DOHH2 (cell line): ENCODE measurements at regions not wholly inside any gene's neighbourhood (a gene's known extent, or its start where the extent isn't known, plus 50 kb on each side); places are given as distances from the start of the nearest gene placed in this dataset.

ENCODE experiments used
- H3F3A ChIP-seq: fragments of 200-600 bp; sonication (generic), shearing (Covaris generic); 2 replicates; pipeline ENCODE4 v1.6.0; 2016; ENCODE audit warnings: antibody characterized with exemption, mild to moderate bottlenecking; ENCODE audit not compliant: control insufficient read depth, insufficient read depth
- H3K27ac ChIP-seq: fragments of 200-600 bp; sonication (generic); 2 replicates; pipeline ENCODE4 v1.5.1; 2014; ENCODE audit warnings: low read depth, mild to moderate bottlenecking, low read length, moderate library complexity
- H3K27me3 ChIP-seq: fragments of 200-600 bp; sonication (generic); 2 replicates; pipeline ENCODE4 v1.6.1; 2014; ENCODE audit warnings: mild to moderate bottlenecking, low read length, mixed read lengths; ENCODE audit not compliant: control insufficient read depth
- H3K36me3 ChIP-seq: fragments of 200-600 bp; sonication (generic); 2 replicates; pipeline ENCODE4 v1.6.1; 2014; ENCODE audit warnings: mild to moderate bottlenecking, low read length, moderate library complexity, mixed read lengths; ENCODE audit not compliant: control insufficient read depth
- H3K4me1 ChIP-seq: fragments of 200-600 bp; sonication (generic); 2 replicates; pipeline ENCODE4 v1.6.1; 2014; ENCODE audit warnings: mild to moderate bottlenecking, low read length, mixed read lengths; ENCODE audit not compliant: control insufficient read depth
- H3K4me2 ChIP-seq: fragments of 200-600 bp; sonication (generic); 2 replicates; pipeline ENCODE4 v1.6.0; 2014; ENCODE audit warnings: mild to moderate bottlenecking, low read length, moderate library complexity
- H3K4me3 ChIP-seq: fragments of 200-600 bp; sonication (generic); 2 replicates; pipeline ENCODE4 v1.5.1; 2014; ENCODE audit warnings: mild to moderate bottlenecking, low read length, mixed read lengths
- H3K79me2 ChIP-seq: fragments of 200-600 bp; sonication (generic); 2 replicates; pipeline ENCODE4 v1.6.1; 2014; ENCODE audit warnings: mild to moderate bottlenecking, low read length, mixed read lengths; ENCODE audit not compliant: control insufficient read depth
- H3K9me2 ChIP-seq: fragments of 200-600 bp; sonication (generic); replicated peaks from 2 replicates; pipeline ENCODE4 v1.6.1; 2014; ENCODE audit warnings: mild to moderate bottlenecking, low read length, mixed read lengths; ENCODE audit not compliant: control insufficient read depth
- H3K9me3 ChIP-seq: fragments of 200-600 bp; sonication (generic); 2 replicates; pipeline ENCODE4 v1.6.1; 2014; ENCODE audit warnings: antibody characterized with exemption, low read length, mixed read lengths; ENCODE audit not compliant: control insufficient read depth, insufficient read depth
- H4K20me1 ChIP-seq: fragments of 200-600 bp; sonication (generic); 2 replicates; pipeline ENCODE4 v1.6.0; 2014; ENCODE audit warnings: low read depth, mild to moderate bottlenecking, antibody characterized with exemption, low read length, moderate library complexity; ENCODE audit not compliant: control insufficient read depth, insufficient read depth
- EZH2phosphoT487 ChIP-seq: fragments of 200-600 bp; sonication (generic); IDR thresholded peaks from 2 replicates; pipeline ENCODE4 v1.6.1; 2017; ENCODE audit warnings: borderline replicate concordance, mild to moderate bottlenecking, antibody characterized with exemption, low read length, moderate library complexity, mixed read lengths
- TF ChIP-seq, protein P1 (sequence below): fragments of 200-600 bp; sonication (generic); IDR thresholded peaks from one replicate; pipeline ENCODE4 v1.5.1; 2014; ENCODE audit warnings: antibody characterized with exemption, mild to moderate bottlenecking, low read depth, low read length; ENCODE audit not compliant: poor library complexity, severe bottlenecking

DNA sequence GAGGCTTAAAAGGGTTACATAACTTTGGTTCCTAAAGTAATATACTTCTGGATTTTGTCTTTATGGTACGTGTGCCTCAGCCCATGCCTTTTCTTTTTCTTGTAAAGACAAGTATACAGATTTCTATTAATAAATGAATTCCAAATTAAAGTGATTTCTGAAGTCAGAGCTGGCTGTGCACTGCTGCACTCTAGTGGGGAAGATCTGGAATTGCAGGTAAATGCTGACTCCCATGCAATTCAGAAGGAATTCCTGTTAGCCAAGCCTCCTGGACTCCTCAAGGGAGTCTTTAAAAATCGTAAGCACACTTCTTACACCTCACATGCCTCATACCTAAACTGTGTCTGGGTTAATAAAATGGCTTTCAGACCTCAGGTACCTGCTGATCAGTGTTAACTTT lies 118.4 kb upstream of the SLC7A1 start:
- H3F3A ChIP-seq = no peaks in the 10 kb centered on the region
- no peaks in the 10 kb centered on the region for H3K36me3 ChIP-seq
- TF ChIP-seq EZH2phosphoT487 = no peak
- TF ChIP-seq, protein P1, sequence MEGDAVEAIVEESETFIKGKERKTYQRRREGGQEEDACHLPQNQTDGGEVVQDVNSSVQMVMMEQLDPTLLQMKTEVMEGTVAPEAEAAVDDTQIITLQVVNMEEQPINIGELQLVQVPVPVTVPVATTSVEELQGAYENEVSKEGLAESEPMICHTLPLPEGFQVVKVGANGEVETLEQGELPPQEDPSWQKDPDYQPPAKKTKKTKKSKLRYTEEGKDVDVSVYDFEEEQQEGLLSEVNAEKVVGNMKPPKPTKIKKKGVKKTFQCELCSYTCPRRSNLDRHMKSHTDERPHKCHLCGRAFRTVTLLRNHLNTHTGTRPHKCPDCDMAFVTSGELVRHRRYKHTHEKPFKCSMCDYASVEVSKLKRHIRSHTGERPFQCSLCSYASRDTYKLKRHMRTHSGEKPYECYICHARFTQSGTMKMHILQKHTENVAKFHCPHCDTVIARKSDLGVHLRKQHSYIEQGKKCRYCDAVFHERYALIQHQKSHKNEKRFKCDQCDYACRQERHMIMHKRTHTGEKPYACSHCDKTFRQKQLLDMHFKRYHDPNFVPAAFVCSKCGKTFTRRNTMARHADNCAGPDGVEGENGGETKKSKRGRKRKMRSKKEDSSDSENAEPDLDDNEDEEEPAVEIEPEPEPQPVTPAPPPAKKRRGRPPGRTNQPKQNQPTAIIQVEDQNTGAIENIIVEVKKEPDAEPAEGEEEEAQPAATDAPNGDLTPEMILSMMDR = peak; percentile 82
- H3K9me2 ChIP-seq = no peaks in the 10 kb centered on the region
- no peaks in the 10 kb centered on the region for H3K4me1 ChIP-seq
- H4K20me1 ChIP-seq = no peaks in the 10 kb centered on the region
- peaks cover 19% of the 10 kb centered on the region for H3K27me3 ChIP-seq
- H3K9me3 ChIP-seq = peaks cover 3% of the 10 kb centered on the region; the same call in 1 of the 2 replicates
- H3K79me2 ChIP-seq = no peaks in the 10 kb centered on the region
- no peak overlapping the region for H3K4me2 ChIP-seq
- no peak overlapping the region for H3K4me3 ChIP-seq
- no peak overlapping the region for H3K27ac ChIP-seq

DNA sequence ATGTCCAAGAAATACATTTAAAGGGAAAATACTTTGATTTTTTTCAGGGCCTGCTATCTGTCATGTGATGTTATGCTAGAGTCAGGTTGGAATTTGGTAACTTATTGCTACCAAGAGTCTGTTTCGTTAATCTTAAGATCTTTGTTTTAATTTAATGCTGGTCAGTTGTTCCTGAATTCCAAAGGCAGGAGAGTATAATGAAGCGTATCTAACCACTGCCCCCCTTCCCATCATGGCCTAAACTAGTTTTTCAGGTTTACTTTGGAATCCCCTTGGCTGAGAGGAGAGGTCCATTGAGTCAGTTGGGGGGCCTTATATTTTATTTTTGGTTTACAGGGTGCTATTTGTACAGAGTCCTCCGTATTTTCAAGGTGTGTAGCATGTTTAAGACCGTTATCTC lies 116.3 kb upstream of the SLC7A1 start:
- no peak overlapping the region for H3K27ac ChIP-seq
- no peak for TF ChIP-seq EZH2phosphoT487
- TF ChIP-seq, protein P1 = no peak
- H3K4me1 ChIP-seq = no peaks in the 10 kb centered on the region

GRCh38 chr13:29710511-29710910 lies 115.0 kb upstream of the SLC7A1 start:
- Histone ChIP-seq H4K20me1 (no peaks in the 10 kb centered on the region), H3K9me3 (peaks cover 3% of the 10 kb centered on the region; the same call in 1 of the 2 replicates), H3K4me2 (no peak overlapping the region), H3K79me2 (no peaks in the 10 kb centered on the region), H3K27me3 (peaks cover 16% of the 10 kb centered on the region), H3K4me1 (no peaks in the 10 kb centered on the region), H3K9me2 (no peaks in the 10 kb centered on the region), H3K4me3 (no peak overlapping the region), H3K27ac (no peak overlapping the region), H3K36me3 (no peaks in the 10 kb centered on the region), H3F3A (no peaks in the 10 kb centered on the region)
- TF ChIP-seq EZH2phosphoT487 = no peak
- TF ChIP-seq, protein P1 = no peak

More for the DNA sequence above, 116.3 kb upstream of the SLC7A1 start:
- H3K27me3 ChIP-seq = peaks cover 19% of the 10 kb centered on the region
- H3K4me3 ChIP-seq = no peak overlapping the region
- peaks cover 3% of the 10 kb centered on the region; the same call in 1 of the 2 replicates for H3K9me3 ChIP-seq
- H3K79me2 ChIP-seq = no peaks in the 10 kb centered on the region
- H4K20me1 ChIP-seq = no peaks in the 10 kb centered on the region
- no peaks in the 10 kb centered on the region for H3K9me2 ChIP-seq
- H3K36me3 ChIP-seq = no peaks in the 10 kb centered on the region
- no peak overlapping the region for H3K4me2 ChIP-seq
- H3F3A ChIP-seq = no peaks in the 10 kb centered on the region
